Ovary (tissue), 3 donors: ENCODE measurements at regions not wholly inside any gene's neighbourhood (a gene's known extent, or its start where the extent isn't known, plus 50 kb on each side); places are given as distances from the start of the nearest gene placed in this dataset.

ENCODE experiments used
- CTCF ChIP-seq, 3 donors: fragments of 450-650 bp in 2 of 3; fragments of 200-600 bp in 1 of 3; IDR thresholded peaks; one replicate each; pipeline versions ENCODE4 v1.5.1 to v1.8.0; 2016 to 2022; ENCODE audit warnings: antibody characterized with exemption in 3 of 3, mild to moderate bottlenecking in 1 of 3
- EP300 ChIP-seq: sonication (generic); formaldehyde crosslinking; IDR thresholded peaks from one replicate; pipeline ENCODE4 v1.6.1; 2017; ENCODE audit warnings: antibody characterized with exemption
- POLR2A ChIP-seq: fragments of 450-650 bp; IDR thresholded peaks from one replicate; pipeline ENCODE4 v1.6.1; 2017; ENCODE audit warnings: antibody characterized with exemption, mild to moderate bottlenecking, moderate library complexity
- donor health status: DM: no; HTN: no; CAD: no.

- peak in 2 of 3 donors; percentile 41 to 47 for TF ChIP-seq CTCF (IDR thresholded peaks at IDR 0.05)
- TF ChIP-seq EP300: no peak
- no peak for TF ChIP-seq POLR2A
Observed at GRCh38 chr16:79776243-79776847, 175.8 kb upstream of the MAF start.
